ENCODE measurements at regions not wholly inside any gene's neighbourhood (a gene's known extent, or its start where the extent isn't known, plus 50 kb on each side); places are given as distances from the start of the nearest gene placed in this dataset.

DNA sequence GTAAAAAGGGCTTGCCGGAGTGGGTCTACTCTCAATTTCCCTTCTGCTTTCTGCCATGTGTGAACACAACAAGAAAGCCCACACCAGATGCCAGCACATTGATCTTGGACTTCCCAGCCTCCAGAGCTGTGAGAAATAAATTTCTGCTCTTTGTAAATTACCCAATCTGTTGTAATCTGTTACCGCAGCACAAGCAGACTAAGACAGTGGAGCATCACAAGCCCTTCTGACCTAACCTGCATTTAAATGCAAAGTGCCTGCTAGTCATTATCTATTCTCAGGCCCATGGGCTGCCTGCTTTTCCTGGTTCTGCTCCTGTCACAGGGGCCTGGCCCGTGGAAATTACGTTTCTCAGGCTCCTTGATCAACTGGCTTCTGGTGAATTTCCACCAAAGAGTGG lies 199.3 kb upstream of the AUTS2 start:
- Histone ChIP-seq H3K36me3 (ENCODE audit: control insufficient read depth, insufficient read depth, low read length) (no peaks in the 10 kb centered on the region), H3K27me3 (replicated peaks; ENCODE audit: control insufficient read depth, insufficient read depth, low read length) (no peaks in the 10 kb centered on the region), H3K4me3 (replicated peaks; ENCODE audit: low read depth, low read length) (no peak overlapping the region)
- TF ChIP-seq, protein P1, sequence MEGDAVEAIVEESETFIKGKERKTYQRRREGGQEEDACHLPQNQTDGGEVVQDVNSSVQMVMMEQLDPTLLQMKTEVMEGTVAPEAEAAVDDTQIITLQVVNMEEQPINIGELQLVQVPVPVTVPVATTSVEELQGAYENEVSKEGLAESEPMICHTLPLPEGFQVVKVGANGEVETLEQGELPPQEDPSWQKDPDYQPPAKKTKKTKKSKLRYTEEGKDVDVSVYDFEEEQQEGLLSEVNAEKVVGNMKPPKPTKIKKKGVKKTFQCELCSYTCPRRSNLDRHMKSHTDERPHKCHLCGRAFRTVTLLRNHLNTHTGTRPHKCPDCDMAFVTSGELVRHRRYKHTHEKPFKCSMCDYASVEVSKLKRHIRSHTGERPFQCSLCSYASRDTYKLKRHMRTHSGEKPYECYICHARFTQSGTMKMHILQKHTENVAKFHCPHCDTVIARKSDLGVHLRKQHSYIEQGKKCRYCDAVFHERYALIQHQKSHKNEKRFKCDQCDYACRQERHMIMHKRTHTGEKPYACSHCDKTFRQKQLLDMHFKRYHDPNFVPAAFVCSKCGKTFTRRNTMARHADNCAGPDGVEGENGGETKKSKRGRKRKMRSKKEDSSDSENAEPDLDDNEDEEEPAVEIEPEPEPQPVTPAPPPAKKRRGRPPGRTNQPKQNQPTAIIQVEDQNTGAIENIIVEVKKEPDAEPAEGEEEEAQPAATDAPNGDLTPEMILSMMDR (IDR thresholded peaks at IDR 0.05; ENCODE audit: insufficient read depth, low read length, poor library complexity, severe bottlenecking): no peak
- DNase-seq (ENCODE audit: extremely low read depth, insufficient read length): no peak

- Histone ChIP-seq H3K4me3 (replicated peaks; ENCODE audit: low read depth, low read length) (no peak overlapping the region), H3K36me3 (ENCODE audit: control insufficient read depth, insufficient read depth, low read length) (no peaks in the 10 kb centered on the region), H3K27me3 (replicated peaks; ENCODE audit: control insufficient read depth, insufficient read depth, low read length) (no peaks in the 10 kb centered on the region)
- TF ChIP-seq, protein P1 (IDR thresholded peaks at IDR 0.05; ENCODE audit: insufficient read depth, low read length, poor library complexity, severe bottlenecking): no peak
- DNase-seq (ENCODE audit: extremely low read depth, insufficient read length): no peak
Measured at GRCh38 chr7:69399401-69399800, 198.9 kb upstream of the AUTS2 start.

DNA sequence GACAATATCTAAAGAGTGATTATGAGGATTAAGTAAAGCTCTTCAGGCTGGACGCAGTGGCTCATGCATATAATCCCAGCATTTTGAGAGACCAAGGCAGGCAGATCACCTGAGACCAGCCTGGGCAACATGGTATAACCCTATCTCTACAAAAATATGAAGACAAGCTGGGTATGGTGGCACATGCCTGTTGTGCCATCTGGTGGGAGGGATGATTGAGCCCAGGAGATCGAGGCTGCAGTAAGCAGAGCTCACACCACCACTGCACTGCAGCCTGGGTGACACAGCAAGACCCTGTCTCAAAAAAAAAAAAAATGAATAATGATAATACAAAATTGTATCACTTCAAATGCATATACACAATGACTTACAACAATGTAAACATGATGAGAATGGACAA lies 195.6 kb upstream of the AUTS2 start:
- Histone ChIP-seq H3K4me3 (replicated peaks; ENCODE audit: low read depth, low read length) (no peak overlapping the region), H3K27me3 (replicated peaks; ENCODE audit: control insufficient read depth, insufficient read depth, low read length) (no peaks in the 10 kb centered on the region), H3K36me3 (ENCODE audit: control insufficient read depth, insufficient read depth, low read length) (no peaks in the 10 kb centered on the region)
- TF ChIP-seq, protein P1 (IDR thresholded peaks at IDR 0.05; ENCODE audit: insufficient read depth, low read length, poor library complexity, severe bottlenecking): no peak
- no peak for DNase-seq (ENCODE audit: extremely low read depth, insufficient read length)

- no peak for DNase-seq (ENCODE audit: extremely low read depth, insufficient read length)
Measured at GRCh38 chr7:69403169-69403568, 195.1 kb upstream of the AUTS2 start.

DNA sequence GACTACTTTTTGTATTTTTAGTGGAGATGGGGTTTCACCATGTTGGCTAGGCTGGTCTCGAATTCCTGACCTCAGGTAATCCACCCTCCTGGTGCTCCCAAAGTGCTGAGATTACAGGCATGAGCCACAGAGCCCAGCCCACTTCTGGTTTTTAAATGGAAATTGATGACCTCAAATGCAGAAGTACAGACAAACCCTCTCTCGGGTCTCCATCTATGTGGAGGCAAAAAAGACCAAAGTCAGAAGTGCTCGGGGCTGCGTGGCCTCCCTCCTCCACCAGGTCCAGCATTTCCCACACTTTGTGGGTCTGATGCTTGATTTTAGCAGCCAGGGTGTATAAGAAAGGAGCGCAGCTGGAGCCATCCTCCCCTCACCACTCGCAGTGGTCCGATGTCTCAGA lies 187.3 kb upstream of the AUTS2 start:
- H3K4me3 ChIP-seq (replicated peaks; ENCODE audit: low read depth, low read length): no peak overlapping the region
- no peaks in the 10 kb centered on the region for H3K27me3 ChIP-seq (replicated peaks; ENCODE audit: control insufficient read depth, insufficient read depth, low read length)
- H3K36me3 ChIP-seq (ENCODE audit: control insufficient read depth, insufficient read depth, low read length): no peaks in the 10 kb centered on the region
- TF ChIP-seq, protein P1 (IDR thresholded peaks at IDR 0.05; ENCODE audit: insufficient read depth, low read length, poor library complexity, severe bottlenecking): no peak
- DNase-seq (ENCODE audit: extremely low read depth, insufficient read length): no peak

More at GRCh38 chr7:69403169-69403568, 195.1 kb upstream of the AUTS2 start:
- Histone ChIP-seq H3K4me3 (replicated peaks; ENCODE audit: low read depth, low read length) (no peak overlapping the region), H3K36me3 (ENCODE audit: control insufficient read depth, insufficient read depth, low read length) (no peaks in the 10 kb centered on the region), H3K27me3 (replicated peaks; ENCODE audit: control insufficient read depth, insufficient read depth, low read length) (no peaks in the 10 kb centered on the region)
- TF ChIP-seq, protein P1 (IDR thresholded peaks at IDR 0.05; ENCODE audit: insufficient read depth, low read length, poor library complexity, severe bottlenecking): peak; percentile 55

- no peaks in the 10 kb centered on the region for H3K27me3 ChIP-seq (replicated peaks; ENCODE audit: control insufficient read depth, insufficient read depth, low read length)
- no peak overlapping the region for H3K4me3 ChIP-seq (replicated peaks; ENCODE audit: low read depth, low read length)
- TF ChIP-seq, protein P1 (IDR thresholded peaks at IDR 0.05; ENCODE audit: insufficient read depth, low read length, poor library complexity, severe bottlenecking): no peak
- H3K36me3 ChIP-seq (ENCODE audit: control insufficient read depth, insufficient read depth, low read length): no peaks in the 10 kb centered on the region
- DNase-seq (ENCODE audit: extremely low read depth, insufficient read length): no peak
Measured at GRCh38 chr7:69411466-69411865, 186.8 kb upstream of the AUTS2 start.

All from GM06990 (cell line).